ENCODE measurements at regions not wholly inside any gene's neighbourhood (a gene's known extent, or its start where the extent isn't known, plus 50 kb on each side); places are given as distances from the start of the nearest gene placed in this dataset.

DNA sequence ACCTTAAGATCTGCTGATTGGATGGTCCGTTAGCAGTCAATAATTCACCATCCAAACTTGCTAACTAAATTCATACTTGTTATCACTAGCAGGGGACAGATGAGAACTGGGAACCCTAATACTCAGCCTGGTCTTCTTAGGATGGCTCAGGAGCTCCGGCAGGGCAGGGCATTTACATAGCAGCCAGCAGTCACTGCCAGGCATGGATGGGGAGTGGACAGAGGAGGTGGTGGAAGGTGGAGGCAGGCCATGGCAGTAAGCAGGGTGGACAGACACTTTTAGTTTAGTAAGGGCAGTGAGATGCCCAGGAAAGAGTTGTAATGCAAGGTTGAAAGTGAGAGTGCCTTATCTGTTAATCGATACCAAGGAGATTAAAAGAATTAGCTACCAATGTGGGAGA is 392.2 kb upstream of the CHST9 start:
- BruUV-seq (replicated peaks) = no TSS peak
- H3K36me3 Mint-ChIP-seq (ENCODE audit: insufficient read depth, unreplicated experiment) = no peaks in the 10 kb centered on the region
- POLR2A ChIA-PET = no interaction called here
- H3K4me3 Mint-ChIP-seq (ENCODE audit: unreplicated experiment) = no peak overlapping the region
- no peaks in the 10 kb centered on the region for H3K27me3 Mint-ChIP-seq (ENCODE audit: insufficient read depth, unreplicated experiment)
- peaks cover 8% of the 10 kb centered on the region for H3K9me3 Mint-ChIP-seq (ENCODE audit: unreplicated experiment)
- CTCF ChIA-PET = interaction anchor here (1.0 kb wide), 1 partner anchor 27 kb away, joined by 3 read pairs; no protein-coding TSS in a partner anchor
- no peaks in the 10 kb centered on the region for H3K4me1 Mint-ChIP-seq (ENCODE audit: insufficient read depth, unreplicated experiment)
- intact Hi-C loops (cut with micrococcal nuclease) = no loop called here
- TF ChIP-seq, protein P1, sequence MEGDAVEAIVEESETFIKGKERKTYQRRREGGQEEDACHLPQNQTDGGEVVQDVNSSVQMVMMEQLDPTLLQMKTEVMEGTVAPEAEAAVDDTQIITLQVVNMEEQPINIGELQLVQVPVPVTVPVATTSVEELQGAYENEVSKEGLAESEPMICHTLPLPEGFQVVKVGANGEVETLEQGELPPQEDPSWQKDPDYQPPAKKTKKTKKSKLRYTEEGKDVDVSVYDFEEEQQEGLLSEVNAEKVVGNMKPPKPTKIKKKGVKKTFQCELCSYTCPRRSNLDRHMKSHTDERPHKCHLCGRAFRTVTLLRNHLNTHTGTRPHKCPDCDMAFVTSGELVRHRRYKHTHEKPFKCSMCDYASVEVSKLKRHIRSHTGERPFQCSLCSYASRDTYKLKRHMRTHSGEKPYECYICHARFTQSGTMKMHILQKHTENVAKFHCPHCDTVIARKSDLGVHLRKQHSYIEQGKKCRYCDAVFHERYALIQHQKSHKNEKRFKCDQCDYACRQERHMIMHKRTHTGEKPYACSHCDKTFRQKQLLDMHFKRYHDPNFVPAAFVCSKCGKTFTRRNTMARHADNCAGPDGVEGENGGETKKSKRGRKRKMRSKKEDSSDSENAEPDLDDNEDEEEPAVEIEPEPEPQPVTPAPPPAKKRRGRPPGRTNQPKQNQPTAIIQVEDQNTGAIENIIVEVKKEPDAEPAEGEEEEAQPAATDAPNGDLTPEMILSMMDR (IDR thresholded peaks at IDR 0.05; ENCODE audit: unreplicated experiment) = no peak
- no peak for DNase-seq (ENCODE audit: unreplicated experiment)
- no peak overlapping the region for H3K27ac Mint-ChIP-seq (ENCODE audit: low read depth, unreplicated experiment)

- ChIA-PET POLR2A (no interaction called here), CTCF (no interaction called here)
- intact Hi-C loops (cut with micrococcal nuclease) = no loop called here
- TF ChIP-seq, protein P1 (IDR thresholded peaks at IDR 0.05; ENCODE audit: unreplicated experiment) = no peak
- Mint-ChIP-seq H3K36me3 (ENCODE audit: insufficient read depth, unreplicated experiment) (no peaks in the 10 kb centered on the region), H3K9me3 (ENCODE audit: unreplicated experiment) (no peaks in the 10 kb centered on the region), H3K4me3 (ENCODE audit: unreplicated experiment) (no peak overlapping the region), H3K27ac (ENCODE audit: low read depth, unreplicated experiment) (no peak overlapping the region), H3K4me1 (ENCODE audit: insufficient read depth, unreplicated experiment) (no peaks in the 10 kb centered on the region), H3K27me3 (ENCODE audit: insufficient read depth, unreplicated experiment) (no peaks in the 10 kb centered on the region)
- DNase-seq (ENCODE audit: unreplicated experiment) = no peak
- no TSS peak for BruUV-seq (replicated peaks)
These were observed 382.3 kb upstream of the CHST9 start for GRCh38 chr18:27567434-27567833.

- DNase-seq (ENCODE audit: unreplicated experiment) = no peak
- ChIA-PET CTCF (no interaction called here), POLR2A (no interaction called here)
- H3K4me3 Mint-ChIP-seq (ENCODE audit: unreplicated experiment) = no peak overlapping the region
- H3K36me3 Mint-ChIP-seq (ENCODE audit: insufficient read depth, unreplicated experiment) = no peaks in the 10 kb centered on the region
- no peak overlapping the region for H3K27ac Mint-ChIP-seq (ENCODE audit: low read depth, unreplicated experiment)
- no peaks in the 10 kb centered on the region for H3K27me3 Mint-ChIP-seq (ENCODE audit: insufficient read depth, unreplicated experiment)
- H3K4me1 Mint-ChIP-seq (ENCODE audit: insufficient read depth, unreplicated experiment) = no peaks in the 10 kb centered on the region
- no peaks in the 10 kb centered on the region for H3K9me3 Mint-ChIP-seq (ENCODE audit: unreplicated experiment)
- no TSS peak for BruUV-seq (replicated peaks)
- intact Hi-C loops (cut with micrococcal nuclease) = no loop called here
- TF ChIP-seq, protein P1 (IDR thresholded peaks at IDR 0.05; ENCODE audit: unreplicated experiment) = no peak
These were observed 379.0 kb upstream of the CHST9 start for GRCh38 chr18:27564066-27564465.

DNA sequence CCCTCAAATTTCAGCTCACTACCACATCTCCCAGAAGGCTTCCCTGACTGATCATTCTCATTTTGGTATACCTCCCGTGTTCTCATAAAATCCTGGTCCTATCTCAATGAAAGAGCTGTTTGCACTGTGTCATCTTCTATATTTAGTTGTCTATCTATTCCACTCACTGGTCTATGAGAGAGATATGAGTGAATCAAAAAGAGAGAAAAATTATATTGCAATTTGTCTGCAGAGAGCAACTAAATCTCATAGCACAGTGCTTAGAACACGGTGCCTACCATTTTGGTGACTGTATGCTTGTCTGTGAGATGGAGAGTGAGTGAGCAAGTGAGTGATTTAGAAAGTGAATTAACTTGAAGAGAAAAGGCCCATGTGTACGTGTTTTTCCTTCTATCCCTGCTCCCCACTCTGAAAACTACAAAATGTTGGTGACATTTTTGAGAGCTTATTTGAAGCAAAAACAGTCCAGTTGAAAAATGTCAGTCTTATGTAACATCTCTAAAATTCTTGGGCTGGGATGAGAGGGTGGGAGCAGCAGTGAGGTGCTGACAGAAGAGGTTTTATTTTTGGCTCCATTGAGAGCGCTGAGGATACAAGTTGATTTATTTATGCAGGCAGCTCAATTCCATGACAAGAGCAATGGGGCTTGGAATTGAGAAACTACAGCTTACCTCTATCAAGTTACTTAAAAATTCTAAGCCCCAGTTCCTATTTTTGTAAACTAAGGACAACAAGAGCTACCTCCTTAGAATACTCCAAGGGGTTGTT is 373.5 kb upstream of the CHST9 start:
- TF ChIP-seq, protein P1 (IDR thresholded peaks at IDR 0.05; ENCODE audit: unreplicated experiment) = no peak
- no peak for DNase-seq (ENCODE audit: unreplicated experiment)
- no peak overlapping the region for H3K27ac Mint-ChIP-seq (ENCODE audit: low read depth, unreplicated experiment)
- intact Hi-C loops (cut with micrococcal nuclease) = no loop called here
- no peak overlapping the region for H3K4me3 Mint-ChIP-seq (ENCODE audit: unreplicated experiment)
- POLR2A ChIA-PET = interaction anchor here (0.6 kb wide), 1 partner anchor 59 kb away, joined by 3 read pairs; no protein-coding TSS in a partner anchor
- no TSS peak for BruUV-seq (replicated peaks)
- H3K27me3 Mint-ChIP-seq (ENCODE audit: insufficient read depth, unreplicated experiment) = no peaks in the 10 kb centered on the region
- H3K4me1 Mint-ChIP-seq (ENCODE audit: insufficient read depth, unreplicated experiment) = no peaks in the 10 kb centered on the region
- CTCF ChIA-PET = interaction anchor here (0.5 to 1.0 kb wide), 3 partner anchors 34 to 455 kb away, joined by 3 to 4 read pairs (median 4); no protein-coding TSS in a partner anchor
- H3K9me3 Mint-ChIP-seq (ENCODE audit: unreplicated experiment) = no peaks in the 10 kb centered on the region
- H3K36me3 Mint-ChIP-seq (ENCODE audit: insufficient read depth, unreplicated experiment) = no peaks in the 10 kb centered on the region

All from MCF 10A (cell line).